ENCODE measurements at regions not wholly inside any gene's neighbourhood (a gene's known extent, or its start where the extent isn't known, plus 50 kb on each side); places are given as distances from the start of the nearest gene placed in this dataset.

GRCh38 chr14:66072190-66073084, 413.7 kb upstream of the CCDC196 start:
- ChIA-PET POLR2A (ENCODE audit: partially characterized antibody) (no interaction called here), CTCF (ENCODE audit: partially characterized antibody) (interaction anchor here (1.1 to 7.3 kb wide), 9 partner anchors 13 to 906 kb away, joined by 3 to 120 read pairs (median 9); partner anchors contain the start of gene FUT8)
- Histone ChIP-seq H3K9me3 (ENCODE audit: control insufficient read depth in 1 of 2, low read length in 2 of 2) (no peaks in the 10 kb centered on the region), H3K36me3 (ENCODE audit: insufficient read depth, low read length) (no peaks in the 10 kb centered on the region), H3K4me1 (ENCODE audit: insufficient read depth, low read length) (no peaks in the 10 kb centered on the region), H3K27me3 (ENCODE audit: insufficient read depth, low read length) (no peaks in the 10 kb centered on the region), H3K27ac (ENCODE audit: low read depth, low read length) (no peak overlapping the region), H3K4me3 (ENCODE audit: low read length in 2 of 2) (no peak overlapping the region)
- no peak overlapping the region for H3K4me3 Mint-ChIP-seq
- H3K27ac Mint-ChIP-seq, result no peak overlapping the region
- H3K4me1 Mint-ChIP-seq, result peaks cover 3 to 6% (median 6%) of the 10 kb centered on the region in 4 donors
- H3K9me3 Mint-ChIP-seq, result no peaks in the 10 kb centered on the region
- intact Hi-C loops (cut with micrococcal nuclease), result no loop called here
- H3K27me3 Mint-ChIP-seq, result peaks cover 3 to 7% of the 10 kb centered on the region in 2 donors
- no peaks in the 10 kb centered on the region for H3K36me3 Mint-ChIP-seq
- no peak for DNase-seq

- no peaks in the 10 kb centered on the region for H3K9me3 ChIP-seq (ENCODE audit: control insufficient read depth in 1 of 2, low read length in 2 of 2)
- no peak for DNase-seq
- ChIA-PET POLR2A (ENCODE audit: partially characterized antibody) (no interaction called here), CTCF (ENCODE audit: partially characterized antibody) (interaction anchor here (0.6 to 2.5 kb wide), 6 partner anchors 8 to 910 kb away, joined by 3 to 10 read pairs (median 5); partner anchors contain the start of gene FUT8)
- H3K27ac ChIP-seq (ENCODE audit: low read depth, low read length), result no peak overlapping the region
- H3K27me3 ChIP-seq (ENCODE audit: insufficient read depth, low read length), result peaks cover 5% of the 10 kb centered on the region
- Mint-ChIP-seq H3K36me3 (no peaks in the 10 kb centered on the region), H3K9me3 (no peaks in the 10 kb centered on the region), H3K27me3 (peaks cover 4 to 7% of the 10 kb centered on the region in 2 donors), H3K4me1 (peaks cover 2 to 6% (median 5%) of the 10 kb centered on the region in 4 donors), H3K4me3 (no peak overlapping the region), H3K27ac (no peak overlapping the region)
- intact Hi-C loops (cut with micrococcal nuclease), result no loop called here
- H3K36me3 ChIP-seq (ENCODE audit: insufficient read depth, low read length), result no peaks in the 10 kb centered on the region
- no peak overlapping the region for H3K4me3 ChIP-seq (ENCODE audit: low read length in 2 of 2)
- H3K4me1 ChIP-seq (ENCODE audit: insufficient read depth, low read length), result no peaks in the 10 kb centered on the region
These were observed 411.6 kb upstream of the CCDC196 start for GRCh38 chr14:66074537-66074936.

- H3K36me3 Mint-ChIP-seq, result no peaks in the 10 kb centered on the region
These were observed 410.0 kb upstream of the CCDC196 start for GRCh38 chr14:66076176-66076575.

GRCh38 chr14:66078006-66078405, 408.2 kb upstream of the CCDC196 start:
- no peaks in the 10 kb centered on the region for H3K9me3 ChIP-seq (ENCODE audit: control insufficient read depth in 1 of 2, low read length in 2 of 2)
- H3K27ac ChIP-seq (ENCODE audit: low read depth, low read length), result no peak overlapping the region
- H3K4me1 Mint-ChIP-seq, result no peaks in the 10 kb centered on the region
- H3K36me3 ChIP-seq (ENCODE audit: insufficient read depth, low read length), result no peaks in the 10 kb centered on the region
- H3K9me3 Mint-ChIP-seq, result no peaks in the 10 kb centered on the region
- peaks cover 6 to 11% of the 10 kb centered on the region in 2 donors for H3K27me3 Mint-ChIP-seq
- no peak overlapping the region for H3K4me3 ChIP-seq (ENCODE audit: low read length in 2 of 2)
- POLR2A ChIA-PET (ENCODE audit: partially characterized antibody), result no interaction called here
- intact Hi-C loops (cut with micrococcal nuclease), result no loop called here
- CTCF ChIA-PET (ENCODE audit: partially characterized antibody), result no interaction called here
- H3K36me3 Mint-ChIP-seq, result no peaks in the 10 kb centered on the region
- DNase-seq, result no peak
- no peak overlapping the region for H3K27ac Mint-ChIP-seq
- H3K4me1 ChIP-seq (ENCODE audit: insufficient read depth, low read length), result no peaks in the 10 kb centered on the region
- no peak overlapping the region for H3K4me3 Mint-ChIP-seq
- peaks cover 5% of the 10 kb centered on the region for H3K27me3 ChIP-seq (ENCODE audit: insufficient read depth, low read length)

More at GRCh38 chr14:66076176-66076575, 410.0 kb upstream of the CCDC196 start:
- Histone ChIP-seq H3K4me1 (ENCODE audit: insufficient read depth, low read length) (no peaks in the 10 kb centered on the region), H3K27ac (ENCODE audit: low read depth, low read length) (no peak overlapping the region), H3K4me3 (ENCODE audit: low read length in 2 of 2) (no peak overlapping the region), H3K27me3 (ENCODE audit: insufficient read depth, low read length) (peaks cover 5% of the 10 kb centered on the region), H3K9me3 (ENCODE audit: control insufficient read depth in 1 of 2, low read length in 2 of 2) (no peaks in the 10 kb centered on the region), H3K36me3 (ENCODE audit: insufficient read depth, low read length) (no peaks in the 10 kb centered on the region)
- Mint-ChIP-seq H3K27me3 (peaks cover 4 to 11% of the 10 kb centered on the region in 2 donors), H3K4me1 (no peaks in the 10 kb centered on the region), H3K4me3 (no peak overlapping the region), H3K27ac (no peak overlapping the region), H3K9me3 (no peaks in the 10 kb centered on the region)
- ChIA-PET CTCF (ENCODE audit: partially characterized antibody) (interaction anchor here (1.9 to 2.5 kb wide), 2 partner anchors 664 to 912 kb away, joined by 6 to 10 read pairs; partner anchors contain the start of gene FUT8), POLR2A (ENCODE audit: partially characterized antibody) (no interaction called here)
- no peak for DNase-seq
- intact Hi-C loops (cut with micrococcal nuclease), result no loop called here

GRCh38 chr14:66081594-66082376, 404.4 kb upstream of the CCDC196 start:
- ChIA-PET CTCF (ENCODE audit: partially characterized antibody) (no interaction called here), POLR2A (ENCODE audit: partially characterized antibody) (no interaction called here)
- Mint-ChIP-seq H3K4me1 (no peaks in the 10 kb centered on the region), H3K27ac (no peak overlapping the region), H3K36me3 (no peaks in the 10 kb centered on the region), H3K4me3 (no peak overlapping the region), H3K27me3 (peaks cover 6 to 17% of the 10 kb centered on the region in 2 donors), H3K9me3 (no peaks in the 10 kb centered on the region)
- Histone ChIP-seq H3K9me3 (ENCODE audit: control insufficient read depth in 1 of 2, low read length in 2 of 2) (no peaks in the 10 kb centered on the region), H3K27ac (ENCODE audit: low read depth, low read length) (no peak overlapping the region), H3K36me3 (ENCODE audit: insufficient read depth, low read length) (no peaks in the 10 kb centered on the region), H3K4me1 (ENCODE audit: insufficient read depth, low read length) (no peaks in the 10 kb centered on the region), H3K27me3 (ENCODE audit: insufficient read depth, low read length) (peaks cover 5% of the 10 kb centered on the region), H3K4me3 (ENCODE audit: low read length in 2 of 2) (no peak overlapping the region)
- intact Hi-C loops (cut with micrococcal nuclease), result no loop called here
- DNase-seq, result no peak

- POLR2A ChIA-PET (ENCODE audit: partially characterized antibody), result no interaction called here
- H3K4me1 Mint-ChIP-seq, result no peaks in the 10 kb centered on the region
- no peak for DNase-seq
- H3K36me3 ChIP-seq (ENCODE audit: insufficient read depth, low read length), result no peaks in the 10 kb centered on the region
- H3K27ac ChIP-seq (ENCODE audit: low read depth, low read length), result no peak overlapping the region
- H3K4me1 ChIP-seq (ENCODE audit: insufficient read depth, low read length), result no peaks in the 10 kb centered on the region
- CTCF ChIA-PET (ENCODE audit: partially characterized antibody), result interaction anchor here (1.0 kb wide), 1 partner anchor 14 kb away, joined by 4 read pairs; no protein-coding TSS in a partner anchor
- H3K4me3 Mint-ChIP-seq, result no peak overlapping the region
- no peaks in the 10 kb centered on the region for H3K36me3 Mint-ChIP-seq
- no peaks in the 10 kb centered on the region for H3K27me3 ChIP-seq (ENCODE audit: insufficient read depth, low read length)
- H3K27ac Mint-ChIP-seq, result no peak overlapping the region
- peaks cover 2 to 10% of the 10 kb centered on the region in 2 donors for H3K27me3 Mint-ChIP-seq
- no peaks in the 10 kb centered on the region for H3K9me3 ChIP-seq (ENCODE audit: control insufficient read depth in 1 of 2, low read length in 2 of 2)
- H3K4me3 ChIP-seq (ENCODE audit: low read length in 2 of 2), result no peak overlapping the region
- intact Hi-C loops (cut with micrococcal nuclease), result no loop called here
- no peaks in the 10 kb centered on the region for H3K9me3 Mint-ChIP-seq
These were observed 400.9 kb upstream of the CCDC196 start for GRCh38 chr14:66085224-66085623.

GRCh38 chr14:66085665-66086064, 400.5 kb upstream of the CCDC196 start:
- POLR2A ChIA-PET (ENCODE audit: partially characterized antibody), result no interaction called here
- H3K9me3 ChIP-seq (ENCODE audit: control insufficient read depth in 1 of 2, low read length in 2 of 2), result no peaks in the 10 kb centered on the region
- peaks cover 2 to 7% of the 10 kb centered on the region in 2 donors for H3K27me3 Mint-ChIP-seq
- H3K9me3 Mint-ChIP-seq, result no peaks in the 10 kb centered on the region
- intact Hi-C loops (cut with micrococcal nuclease), result no loop called here
- CTCF ChIA-PET (ENCODE audit: partially characterized antibody), result interaction anchor here (1.0 kb wide), 1 partner anchor 15 kb away, joined by 4 read pairs; no protein-coding TSS in a partner anchor
- no peak overlapping the region for H3K27ac Mint-ChIP-seq
- H3K4me3 Mint-ChIP-seq, result no peak overlapping the region
- DNase-seq, result no peak
- H3K4me3 ChIP-seq (ENCODE audit: low read length in 2 of 2), result no peak overlapping the region
- H3K4me1 ChIP-seq (ENCODE audit: insufficient read depth, low read length), result no peaks in the 10 kb centered on the region
- H3K27ac ChIP-seq (ENCODE audit: low read depth, low read length), result no peak overlapping the region
- H3K27me3 ChIP-seq (ENCODE audit: insufficient read depth, low read length), result no peaks in the 10 kb centered on the region
- H3K36me3 ChIP-seq (ENCODE audit: insufficient read depth, low read length), result no peaks in the 10 kb centered on the region
- H3K36me3 Mint-ChIP-seq, result no peaks in the 10 kb centered on the region
- no peaks in the 10 kb centered on the region for H3K4me1 Mint-ChIP-seq

Data from CD4-positive, alpha-beta memory T cell (primary cell).